K562 (cell line): ENCODE measurements at regions not wholly inside any gene's neighbourhood (a gene's known extent, or its start where the extent isn't known, plus 50 kb on each side); places are given as distances from the start of the nearest gene placed in this dataset.

Experiments
- DACH1 ChIP-seq: fragments of 450-650 bp; IDR thresholded peaks from 2 replicates; pipeline ENCODE4 v1.6.1; 2018; ENCODE audit not compliant: partially characterized antibody
- ELK1 ChIP-seq: sonication (generic); formaldehyde crosslinking; IDR thresholded peaks from 2 replicates; pipeline ENCODE4 v1.8.1; 2022; ENCODE audit warnings: missing genetic modification reagents
- ETS1 ChIP-seq: conservative IDR thresholded peaks from 2 replicates; pipeline ENCODE4 v1.6.1; 2011; ENCODE audit warnings: low read depth, mild to moderate bottlenecking, low read length; ENCODE audit not compliant: control insufficient read depth
- EWSR1 ChIP-seq: fragments of 450-650 bp; IDR thresholded peaks from 2 replicates; pipeline ENCODE4 v1.6.1; 2018; ENCODE audit warnings: borderline replicate concordance, mild to moderate bottlenecking, low read depth, moderate library complexity; ENCODE audit not compliant: partially characterized antibody
- HBP1 ChIP-seq: fragments of 450-650 bp; formaldehyde crosslinking; IDR thresholded peaks from 2 replicates; pipeline ENCODE4 v1.4.0; 2022; ENCODE audit warnings: missing genetic modification characterization
- HEY1 ChIP-seq: fragments of 250-450 bp; sonication (Bioruptor Pico); IDR thresholded peaks from 2 replicates; pipeline ENCODE4 v1.5.0; 2020; ENCODE audit warnings: mild to moderate bottlenecking, moderate library complexity, borderline replicate concordance
- HMBOX1 ChIP-seq: sonication (generic); IDR thresholded peaks from 2 replicates; pipeline ENCODE4 v1.6.1; 2016
- HNRNPH1 ChIP-seq: fragments of 200-400 bp; formaldehyde crosslinking; optimal IDR thresholded peaks from 2 replicates; pipeline ENCODE3; 2017; ENCODE audit warnings: low read depth, mild to moderate bottlenecking, low read length, moderate library complexity
- HNRNPUL1 ChIP-seq: fragments of 200-400 bp; formaldehyde crosslinking; IDR thresholded peaks from 2 replicates; pipeline ENCODE4 v1.6.1; 2017; ENCODE audit warnings: low read length
- NCOA4 ChIP-seq: fragments of 450-650 bp; IDR thresholded peaks from 2 replicates; pipeline ENCODE4 v1.6.1; 2018; ENCODE audit warnings: mild to moderate bottlenecking; ENCODE audit not compliant: partially characterized antibody
- PTRF ChIP-seq: fragments of 450-650 bp; IDR thresholded peaks from 2 replicates; pipeline ENCODE4 v1.6.1; 2016; ENCODE audit warnings: mild to moderate bottlenecking, missing genetic modification characterization, missing compliant biosample characterization
- SLC30A9 ChIP-seq: fragments of 250-450 bp; sonication (Bioruptor Pico); IDR thresholded peaks from 2 replicates; pipeline ENCODE4 v1.8.0; 2022; ENCODE audit warnings: mild to moderate bottlenecking, moderate library complexity
- SMARCB1 ChIP-seq: IDR thresholded peaks from 2 replicates; pipeline ENCODE4 v1.6.1; 2011; ENCODE audit warnings: improper control_type of control experiment, low read depth; ENCODE audit not compliant: insufficient read length
- TBL1XR1 ChIP-seq, 2 experiments: IDR thresholded peaks; 2 replicates each; pipeline ENCODE4 v1.6.1; 2012; ENCODE audit warnings: improper control_type of control experiment in 2 of 2, low read length in 2 of 2, mild to moderate bottlenecking in 1 of 2
- TCF3 ChIP-seq: sonication (generic); formaldehyde crosslinking; IDR thresholded peaks from 2 replicates; pipeline ENCODE4 v1.4.0; 2020; ENCODE audit warnings: mild to moderate bottlenecking, missing genetic modification reagents
- ZBTB11 ChIP-seq, 3 experiments: fragments of 200-800 bp in 1 of 3; fragments of 250-450 bp in 1 of 3; fragments of 450-650 bp in 1 of 3; sonication (Bioruptor Pico) in 1 of 3; sonication (Bioruptor generic) in 1 of 3; formaldehyde crosslinking in 1 of 3; IDR thresholded peaks; 2 replicates each; pipeline versions ENCODE4 v1.6.1 to v1.8.0; 2016 to 2022; ENCODE audit warnings: mild to moderate bottlenecking in 2 of 3, missing genetic modification characterization in 2 of 3, missing compliant biosample characterization in 1 of 3, moderate library complexity in 1 of 3
- TF ChIP-seq, protein P1 (sequence below), 2 experiments: IDR thresholded peaks; 2 replicates each; pipeline ENCODE4 v1.6.1; 2011; ENCODE audit warnings: borderline replicate concordance in 1 of 2, control low read depth in 1 of 2, low read depth in 1 of 2, low read length in 1 of 2, mild to moderate bottlenecking in 1 of 2, mixed read lengths in 1 of 2, moderate library complexity in 1 of 2; ENCODE audit not compliant: insufficient read depth in 1 of 2, insufficient read length in 1 of 2, poor library complexity in 1 of 2, severe bottlenecking in 1 of 2; ENCODE audit errors: extremely low read depth in 1 of 2

GRCh38 chr11:43576803-43577521 lies 103.6 kb upstream of the HSD17B12 start (continued):
- no peak for TF ChIP-seq EWSR1
- TF ChIP-seq SMARCB1: no peak
- TF ChIP-seq HBP1 (CRISPR knock-in tag): 0 out of 2 replicates have a peak, but pooled peaks have one; percentile 55
- TF ChIP-seq PTRF (tag): no peak
- TF ChIP-seq ETS1: no peak
- TF ChIP-seq HNRNPUL1: no peak
- no peak for TF ChIP-seq TCF3
- TF ChIP-seq ELK1 (CRISPR knock-in tag): no peak
- no peak for TF ChIP-seq HMBOX1
- TF ChIP-seq, protein P1, sequence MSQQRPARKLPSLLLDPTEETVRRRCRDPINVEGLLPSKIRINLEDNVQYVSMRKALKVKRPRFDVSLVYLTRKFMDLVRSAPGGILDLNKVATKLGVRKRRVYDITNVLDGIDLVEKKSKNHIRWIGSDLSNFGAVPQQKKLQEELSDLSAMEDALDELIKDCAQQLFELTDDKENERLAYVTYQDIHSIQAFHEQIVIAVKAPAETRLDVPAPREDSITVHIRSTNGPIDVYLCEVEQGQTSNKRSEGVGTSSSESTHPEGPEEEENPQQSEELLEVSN (IDR thresholded peaks at IDR 0.05; ENCODE audit: borderline replicate concordance in 1 of 2, extremely low read depth in 1 of 2, insufficient read depth in 1 of 2, insufficient read length in 1 of 2, low read depth in 1 of 2, low read length in 1 of 2, poor library complexity in 1 of 2, severe bottlenecking in 1 of 2): no peak
- TF ChIP-seq HEY1 (CRISPR knock-in tag): no peak
- TF ChIP-seq DACH1: peak; percentile 48
- no peak for TF ChIP-seq SLC30A9
- TF ChIP-seq HNRNPH1: no peak
- TF ChIP-seq ZBTB11 (CRISPR knock-in tag; IDR thresholded peaks at IDR 0.05): peak in 1 of 3 experiments; percentile 54; a peak in 1 of 6 replicates
- TF ChIP-seq TBL1XR1 (IDR thresholded peaks at IDR 0.05; ENCODE audit: low read length in 2 of 2): no peak
- no peak for TF ChIP-seq NCOA4
